Esophagus muscularis mucosa (tissue), 4 donors: ENCODE measurements at regions not wholly inside any gene's neighbourhood (a gene's known extent, or its start where the extent isn't known, plus 50 kb on each side); places are given as distances from the start of the nearest gene placed in this dataset.

Experiments
- EP300 ChIP-seq: sonication (generic); formaldehyde crosslinking; IDR thresholded peaks from one replicate; pipeline ENCODE4 v1.6.1; 2017; ENCODE audit warnings: antibody characterized with exemption
- POLR2A ChIP-seq: fragments of 450-650 bp; IDR thresholded peaks from one replicate; pipeline ENCODE4 v1.6.1; 2017; ENCODE audit warnings: antibody characterized with exemption, moderate library complexity, mild to moderate bottlenecking, low read depth
- POLR2AphosphoS5 ChIP-seq, 2 donors: sonication (generic); formaldehyde crosslinking; IDR thresholded peaks; one replicate each; pipeline ENCODE4 v1.6.1; 2017; ENCODE audit warnings: antibody characterized with exemption in 2 of 2
- TF ChIP-seq, protein P1 (sequence below), 3 experiments: fragments of 200-600 bp in 2 of 3; fragments of 450-650 bp in 1 of 3; sonication (generic) in 2 of 3; IDR thresholded peaks; one replicate each; pipeline ENCODE4 v1.5.1; 2017 to 2019; ENCODE audit warnings: antibody characterized with exemption in 3 of 3, mild to moderate bottlenecking in 2 of 3, moderate library complexity in 1 of 3

- TF ChIP-seq POLR2A (no peak), POLR2AphosphoS5 (IDR thresholded peaks at IDR 0.05) (no peak), EP300 (no peak)
- TF ChIP-seq, protein P1, sequence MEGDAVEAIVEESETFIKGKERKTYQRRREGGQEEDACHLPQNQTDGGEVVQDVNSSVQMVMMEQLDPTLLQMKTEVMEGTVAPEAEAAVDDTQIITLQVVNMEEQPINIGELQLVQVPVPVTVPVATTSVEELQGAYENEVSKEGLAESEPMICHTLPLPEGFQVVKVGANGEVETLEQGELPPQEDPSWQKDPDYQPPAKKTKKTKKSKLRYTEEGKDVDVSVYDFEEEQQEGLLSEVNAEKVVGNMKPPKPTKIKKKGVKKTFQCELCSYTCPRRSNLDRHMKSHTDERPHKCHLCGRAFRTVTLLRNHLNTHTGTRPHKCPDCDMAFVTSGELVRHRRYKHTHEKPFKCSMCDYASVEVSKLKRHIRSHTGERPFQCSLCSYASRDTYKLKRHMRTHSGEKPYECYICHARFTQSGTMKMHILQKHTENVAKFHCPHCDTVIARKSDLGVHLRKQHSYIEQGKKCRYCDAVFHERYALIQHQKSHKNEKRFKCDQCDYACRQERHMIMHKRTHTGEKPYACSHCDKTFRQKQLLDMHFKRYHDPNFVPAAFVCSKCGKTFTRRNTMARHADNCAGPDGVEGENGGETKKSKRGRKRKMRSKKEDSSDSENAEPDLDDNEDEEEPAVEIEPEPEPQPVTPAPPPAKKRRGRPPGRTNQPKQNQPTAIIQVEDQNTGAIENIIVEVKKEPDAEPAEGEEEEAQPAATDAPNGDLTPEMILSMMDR (IDR thresholded peaks at IDR 0.05): no peak
Measured at GRCh38 chr3:110262896-110263295, 808.7 kb upstream of the NECTIN3 start.
